AML-193 (cell line): ENCODE measurements at regions not wholly inside any gene's neighbourhood (a gene's known extent, or its start where the extent isn't known, plus 50 kb on each side); places are given as distances from the start of the nearest gene placed in this dataset.
"Not testable (repeated sequence)": the region's sequence is repeated elsewhere in the genome, so short reads cannot be mapped to it uniquely, and the experiment has no call there.

Experiments
- DNase-seq, 2 experiments: peaks; one replicate each; lab custom pipeline; 2025; lab: John Stamatoyannopoulos, UW

DNA sequence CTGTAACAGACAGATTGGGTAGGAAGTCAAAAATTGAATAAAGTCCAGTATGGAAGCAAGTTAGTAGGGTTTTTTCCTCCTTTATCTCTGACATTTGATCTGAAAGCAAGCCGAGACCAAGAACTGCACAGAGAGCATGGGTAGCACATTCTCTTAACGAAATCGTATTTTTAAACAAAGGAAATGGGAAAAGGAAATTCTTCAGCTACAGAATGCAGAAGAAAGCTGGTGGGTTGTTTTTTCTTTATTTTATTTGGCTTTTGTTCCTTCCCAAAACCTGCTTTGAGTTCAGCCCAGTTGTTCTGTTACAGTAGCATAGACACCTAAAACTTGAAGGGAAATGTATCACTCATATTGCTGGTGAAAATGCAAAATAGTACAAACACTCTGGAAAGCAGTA lies 397.0 kb downstream of the GBE1 start:
- DNase-seq: no peak

DNA sequence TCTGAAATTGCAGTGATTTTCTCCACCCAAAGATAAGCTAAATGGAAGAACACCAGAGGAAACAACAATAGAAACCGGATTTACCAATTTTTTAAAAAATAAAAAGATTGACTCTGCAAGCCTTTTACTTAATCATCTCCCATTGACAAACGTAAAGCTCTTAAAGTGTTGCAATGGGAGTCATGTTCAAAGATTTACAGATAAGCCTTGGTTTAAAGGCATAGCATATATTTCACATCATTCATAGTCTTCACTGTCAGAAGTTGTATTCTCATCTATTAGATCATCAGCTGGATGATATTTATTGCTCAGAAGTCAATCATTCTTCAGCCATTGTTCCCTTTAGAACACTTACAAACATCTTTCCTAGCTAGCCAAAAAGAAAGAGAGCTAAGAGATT lies 397.6 kb downstream of the GBE1 start:
- no peak for DNase-seq

DNA sequence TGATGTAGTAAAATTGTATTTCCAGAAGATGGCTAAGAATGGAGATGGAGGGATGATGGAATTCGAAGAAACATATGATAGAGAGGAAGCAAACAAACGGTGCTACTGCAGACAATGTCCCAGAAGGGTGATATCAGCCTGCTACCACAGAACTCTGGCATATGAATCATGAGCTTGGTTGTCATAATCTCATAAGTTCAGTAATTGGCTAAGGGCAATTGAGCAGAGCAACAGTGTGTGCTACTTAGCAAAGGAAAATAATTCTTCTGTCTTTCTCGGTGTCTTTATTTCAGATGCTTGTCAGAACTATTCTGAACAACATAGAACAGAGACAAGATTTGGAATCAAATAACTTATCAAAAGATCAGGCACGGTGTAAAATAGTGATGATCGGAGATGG lies 407.3 kb downstream of the GBE1 start:
- DNase-seq: no peak

DNA sequence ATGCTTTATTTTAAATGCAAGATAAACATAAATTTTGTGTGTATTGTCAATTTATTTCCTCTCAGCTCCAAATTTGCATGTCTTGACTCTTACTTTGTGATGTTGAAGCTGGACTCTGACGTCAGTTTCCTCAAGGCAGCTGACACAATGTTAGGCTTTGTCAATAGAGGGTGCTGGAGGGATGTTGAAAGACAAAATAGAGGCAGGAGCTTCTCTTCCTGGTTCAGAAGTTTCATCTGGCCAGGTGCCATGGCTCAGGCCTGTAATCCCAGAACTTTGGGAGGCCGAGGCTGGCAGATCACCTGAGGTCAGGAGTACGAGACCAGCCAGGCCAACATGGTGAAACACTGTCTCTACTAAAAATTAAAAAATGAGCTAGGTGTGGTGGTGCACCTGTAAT lies 408.6 kb downstream of the GBE1 start:
- DNase-seq: peak; percentile 8 to 14

DNA sequence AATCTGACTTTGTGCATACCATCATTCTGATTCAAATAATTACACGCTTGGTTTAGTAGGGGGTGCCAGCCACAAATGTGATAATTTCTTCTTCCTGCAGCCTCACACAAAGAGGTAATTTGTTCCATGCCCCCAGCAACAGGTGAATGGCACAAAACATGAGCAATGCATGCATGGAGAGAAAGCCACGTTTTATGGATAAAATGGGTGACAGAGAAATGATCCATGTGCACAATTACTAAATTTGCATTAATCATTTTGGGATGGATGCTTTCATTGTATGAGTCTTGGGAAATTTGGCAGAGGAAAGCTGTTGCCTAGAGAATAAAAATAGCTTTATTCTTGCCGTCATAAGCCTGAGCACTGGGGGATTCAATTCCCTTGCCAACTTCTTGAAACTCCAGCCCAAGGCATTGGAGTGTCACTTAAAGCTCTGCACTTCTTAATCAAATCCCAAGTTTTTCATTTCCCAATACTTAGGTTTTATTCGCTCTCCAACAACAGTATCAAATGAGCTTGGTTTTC lies 411.6 kb downstream of the GBE1 start:
- DNase-seq: no peak

DNA sequence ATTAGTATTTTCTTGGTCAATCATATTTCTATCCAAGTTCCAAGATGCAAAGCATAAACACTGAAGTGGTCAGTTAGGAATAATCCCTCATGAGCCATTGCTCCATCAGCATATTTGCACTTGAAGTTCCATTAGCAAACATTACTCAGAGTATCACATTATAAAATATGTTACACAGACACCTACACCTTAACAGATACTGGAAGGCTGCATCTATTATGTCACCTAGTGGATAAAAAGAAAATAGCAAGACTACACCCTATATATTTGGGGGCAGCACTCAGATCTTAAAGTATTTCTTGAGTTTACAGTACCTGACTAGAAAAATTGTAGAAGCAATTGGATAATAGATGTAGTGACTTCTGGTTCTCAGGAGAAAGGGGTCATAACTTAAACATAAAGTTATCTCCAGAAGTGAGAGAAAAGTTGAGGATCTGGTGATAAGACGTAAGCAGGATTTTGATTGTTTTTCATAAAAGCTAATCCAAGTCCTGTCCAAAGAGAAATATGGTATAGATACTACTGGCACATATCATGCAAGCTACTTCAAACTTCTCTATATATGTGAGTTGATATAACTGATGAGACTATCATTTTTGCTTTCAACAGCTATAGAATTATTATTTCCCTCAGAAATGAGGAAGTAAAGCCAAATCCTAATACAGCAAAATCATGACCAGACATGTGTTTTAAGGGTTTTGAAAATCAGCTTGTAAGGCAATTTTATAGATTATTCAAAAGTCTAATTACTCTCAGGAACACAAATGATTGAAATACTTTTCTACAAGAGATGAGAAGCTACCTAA lies 422.2 kb downstream of the GBE1 start:
- DNase-seq: peak; percentile 34 to 42

DNA sequence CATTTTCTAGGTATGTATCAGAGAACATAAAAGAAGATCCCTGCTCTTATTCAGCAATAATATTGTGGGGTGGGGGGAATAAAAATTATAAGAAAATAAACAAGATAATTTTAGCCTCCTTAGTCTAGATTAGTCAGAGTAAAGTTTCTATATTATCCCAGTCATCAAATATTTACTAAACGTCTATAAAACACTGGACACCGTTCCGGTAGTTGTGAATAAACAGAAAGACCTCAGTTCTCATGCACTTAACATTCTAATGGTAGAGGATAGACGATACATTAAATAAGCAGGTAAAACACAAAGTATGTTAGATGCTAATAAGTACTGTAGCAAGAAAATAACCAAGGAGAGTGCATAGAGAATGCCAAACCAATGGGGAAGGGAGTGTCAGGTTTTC lies 425.0 kb downstream of the GBE1 start:
- DNase-seq: no peak

DNA sequence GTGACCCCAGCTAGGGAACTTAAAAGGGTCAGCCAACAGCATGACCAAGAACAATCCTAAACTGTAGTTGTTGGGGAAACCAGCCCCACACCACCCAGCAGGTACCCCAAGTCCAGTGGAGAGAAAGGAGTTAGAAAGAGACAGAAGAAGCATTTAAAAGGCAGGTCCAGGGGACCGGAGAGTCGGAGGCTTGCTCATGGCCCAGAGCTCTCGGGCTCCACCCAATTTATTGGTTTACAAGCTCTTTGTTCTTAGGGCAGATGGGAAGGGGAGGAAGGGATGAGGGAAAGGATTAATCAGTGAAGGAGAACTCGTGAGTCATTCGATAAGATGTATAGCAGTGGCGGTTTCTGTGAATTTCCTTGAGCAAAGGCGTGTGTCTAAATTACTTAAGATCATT lies 431.6 kb downstream of the GBE1 start:
- DNase-seq: not testable (repeated sequence)

DNA sequence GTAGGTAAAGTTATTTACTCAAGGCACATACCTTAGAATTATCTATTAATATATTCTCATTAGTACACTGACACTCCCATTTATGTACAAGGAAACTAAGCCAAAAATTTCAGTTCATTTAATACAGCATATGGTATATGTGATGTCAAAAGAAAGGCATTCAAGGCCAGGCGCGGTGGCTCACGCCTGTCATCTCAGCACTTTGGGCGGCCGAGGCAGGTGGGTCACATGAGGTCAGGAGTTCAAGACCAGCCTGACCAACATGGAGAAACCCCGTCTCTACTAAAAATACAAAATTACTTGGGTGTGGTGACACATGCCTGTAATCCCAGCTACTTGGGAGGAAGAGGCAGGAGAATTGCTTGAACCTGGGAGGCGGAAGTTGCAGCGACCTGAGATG lies 435.2 kb downstream of the GBE1 start:
- DNase-seq: no peak

DNA sequence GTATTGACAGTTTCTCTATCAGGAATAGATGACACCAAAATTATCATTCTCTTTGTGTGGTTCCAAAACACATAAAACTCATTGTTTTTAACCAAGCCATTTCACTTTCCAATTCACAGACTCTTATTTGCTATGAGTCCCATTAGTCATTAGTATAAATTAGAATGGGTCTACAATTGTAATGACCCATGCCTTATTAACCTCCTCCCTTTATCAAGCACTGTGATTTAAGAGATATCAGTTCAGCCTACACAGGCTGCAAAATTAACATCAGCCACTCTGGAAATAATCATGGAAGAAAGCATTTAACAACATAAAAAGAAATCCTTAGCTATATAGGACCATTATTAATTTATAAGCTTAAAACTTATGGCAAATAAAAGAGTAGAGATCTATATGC lies 440.6 kb downstream of the GBE1 start:
- no peak for DNase-seq

DNA sequence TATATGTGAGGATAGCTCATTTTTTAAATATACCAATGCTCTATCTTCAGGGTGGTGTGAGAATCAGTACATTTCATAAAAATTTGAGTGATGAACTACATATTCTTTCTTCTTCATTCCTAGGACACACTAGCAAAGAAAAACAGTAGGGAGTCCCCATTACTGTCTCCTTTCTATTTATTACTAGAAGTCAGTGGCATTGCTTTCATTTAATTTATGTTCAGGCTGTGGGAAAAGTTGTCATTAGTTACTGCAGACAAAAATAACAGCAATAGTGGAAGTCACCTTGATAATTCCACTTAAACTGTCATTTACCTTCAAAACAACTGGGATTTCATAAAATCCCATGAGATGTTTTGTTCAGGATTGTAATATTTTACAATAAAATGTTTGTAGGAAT lies 446.4 kb downstream of the GBE1 start:
- no peak for DNase-seq

DNA sequence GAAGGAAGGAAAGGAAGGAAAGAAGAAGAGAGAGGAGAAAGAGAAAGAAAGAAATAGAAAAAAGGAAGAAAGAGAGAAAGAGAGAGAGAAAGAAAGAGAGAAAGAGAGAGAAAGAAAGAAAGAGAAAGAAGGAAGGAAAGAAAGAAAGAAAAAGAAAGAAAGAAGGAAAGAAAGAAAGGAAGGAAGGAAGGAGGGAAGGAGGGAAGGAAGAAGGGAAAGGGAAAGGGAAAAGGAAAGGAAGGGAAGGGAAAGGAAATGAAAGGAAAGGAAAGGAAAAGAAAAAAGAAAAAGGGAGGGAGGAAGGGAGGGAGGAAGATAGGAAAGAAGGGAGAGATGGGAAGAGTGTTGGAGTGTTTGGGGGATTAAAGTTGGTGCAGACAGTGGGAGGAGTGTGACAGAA lies 450.1 kb downstream of the GBE1 start:
- DNase-seq: no peak

DNA sequence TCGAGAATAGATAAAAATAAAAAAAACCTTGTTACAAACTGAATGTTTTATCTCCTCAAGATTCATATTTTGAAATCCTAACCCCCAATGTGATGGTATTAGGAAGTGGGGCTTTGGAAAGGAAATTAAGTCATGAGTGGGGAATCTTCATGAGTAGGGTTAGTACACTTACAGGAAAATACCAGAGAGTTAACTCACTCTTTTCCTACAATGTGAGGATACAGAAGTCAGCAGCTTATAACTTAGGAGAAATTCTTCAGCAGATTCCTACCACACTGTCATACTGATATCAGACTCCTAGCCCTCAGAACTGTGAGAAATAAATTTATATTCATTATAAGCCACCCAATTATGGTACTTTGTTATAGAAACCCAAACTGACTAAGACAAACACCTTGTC lies 453.1 kb downstream of the GBE1 start:
- no peak for DNase-seq

DNA sequence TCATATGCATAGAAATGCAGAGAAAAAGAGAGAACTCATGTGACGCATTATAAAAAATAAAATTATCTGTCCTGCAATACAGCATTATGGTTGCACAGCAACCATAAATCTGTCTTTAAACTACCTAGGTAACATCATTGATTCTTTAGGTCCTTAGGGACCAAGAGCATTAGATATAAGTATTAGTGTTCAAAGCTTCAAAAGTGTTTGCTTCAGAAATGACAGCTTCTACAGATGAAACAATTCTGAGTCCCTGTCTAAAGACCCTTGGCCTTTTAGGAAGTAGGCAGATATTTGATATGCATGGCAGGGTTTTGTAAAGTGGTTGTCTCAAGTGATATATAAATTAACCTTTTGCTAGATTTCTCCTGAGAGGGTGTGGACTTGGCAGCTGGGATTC lies 454.2 kb downstream of the GBE1 start:
- DNase-seq: no peak

DNA sequence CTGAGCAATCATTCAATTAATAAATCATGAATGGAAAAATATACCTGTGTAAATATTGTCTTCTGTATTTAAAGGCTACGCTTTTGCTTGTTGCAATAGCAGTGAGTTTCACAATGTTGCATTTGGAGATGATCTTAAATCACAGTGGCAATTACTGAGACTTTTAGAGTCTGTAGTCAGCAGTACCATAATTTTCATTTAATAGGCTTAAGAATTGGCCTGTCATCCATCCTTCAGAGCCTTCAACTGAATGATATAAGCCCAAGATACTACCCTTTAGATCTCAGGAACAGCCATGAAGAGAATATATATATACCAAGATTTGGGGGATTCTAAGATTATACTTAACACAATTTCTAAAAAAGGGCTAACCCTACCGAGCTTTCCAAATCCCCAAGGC lies 458.1 kb downstream of the GBE1 start:
- DNase-seq: no peak

DNA sequence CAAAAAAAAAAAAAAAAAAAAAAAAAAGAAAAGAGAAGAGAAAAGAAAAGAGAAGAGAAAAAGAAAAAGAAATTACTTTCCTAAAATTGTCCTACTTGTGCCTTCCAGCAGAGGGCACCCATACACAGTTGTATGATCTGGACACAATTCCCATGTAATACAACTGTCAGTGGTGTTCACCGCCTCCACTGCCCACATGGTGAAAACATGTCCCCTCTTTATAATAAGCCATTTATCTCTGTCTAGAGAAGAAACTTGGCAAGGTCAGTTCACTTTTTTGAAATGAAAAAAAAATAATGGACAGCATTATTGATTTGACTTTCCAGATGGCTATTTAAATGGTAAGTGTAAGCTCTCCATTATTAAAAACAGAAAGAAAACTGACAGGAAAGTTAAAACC lies 459.4 kb downstream of the GBE1 start:
- DNase-seq: peak; percentile 24 to 50

DNA sequence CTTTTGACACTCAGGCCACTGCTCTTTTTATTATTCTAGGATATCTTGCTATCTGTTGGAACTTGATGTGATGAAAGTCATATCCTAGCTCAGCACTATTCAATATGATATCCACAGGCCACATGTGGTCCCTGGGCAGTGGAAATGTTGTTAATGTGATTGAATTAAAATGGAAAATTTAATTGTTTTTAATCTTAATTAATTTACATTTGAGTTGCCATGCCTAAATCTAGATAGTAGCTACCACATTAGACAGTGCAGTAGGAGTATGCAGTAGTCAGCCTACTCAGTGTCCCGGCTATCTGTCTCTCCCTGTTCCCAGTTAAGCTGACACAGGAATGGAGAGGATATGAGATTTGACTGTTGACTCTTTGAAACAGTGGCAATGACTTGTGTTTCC lies 460.2 kb downstream of the GBE1 start:
- no peak for DNase-seq

DNA sequence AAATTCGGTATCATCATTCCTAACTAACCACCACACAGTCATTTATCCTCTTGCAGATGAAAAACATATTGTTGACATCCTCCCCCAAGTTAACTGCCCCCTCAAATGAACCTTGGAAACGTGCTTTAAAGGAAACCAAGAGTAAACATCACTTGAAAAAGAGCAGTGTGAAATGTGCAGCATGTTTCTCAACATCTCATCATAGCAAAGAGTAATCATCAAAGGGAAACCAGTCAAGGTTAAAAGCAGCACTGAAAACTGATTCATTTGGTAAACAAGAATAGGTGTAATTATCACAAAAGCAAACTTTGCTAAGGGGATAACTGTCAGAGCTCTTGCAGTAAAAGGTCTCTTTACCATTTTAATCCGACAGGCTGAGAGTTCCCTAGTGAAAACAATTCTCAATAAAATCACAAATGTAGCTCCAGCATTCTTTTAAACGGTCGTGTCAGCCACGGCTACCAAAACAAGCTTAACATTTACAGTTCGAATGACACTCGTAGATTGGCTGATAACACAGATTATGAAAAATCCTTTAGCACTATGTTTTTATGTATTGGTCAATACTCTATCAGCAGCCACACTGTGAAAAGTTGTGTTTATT lies 461.0 kb downstream of the GBE1 start:
- no peak for DNase-seq

DNA sequence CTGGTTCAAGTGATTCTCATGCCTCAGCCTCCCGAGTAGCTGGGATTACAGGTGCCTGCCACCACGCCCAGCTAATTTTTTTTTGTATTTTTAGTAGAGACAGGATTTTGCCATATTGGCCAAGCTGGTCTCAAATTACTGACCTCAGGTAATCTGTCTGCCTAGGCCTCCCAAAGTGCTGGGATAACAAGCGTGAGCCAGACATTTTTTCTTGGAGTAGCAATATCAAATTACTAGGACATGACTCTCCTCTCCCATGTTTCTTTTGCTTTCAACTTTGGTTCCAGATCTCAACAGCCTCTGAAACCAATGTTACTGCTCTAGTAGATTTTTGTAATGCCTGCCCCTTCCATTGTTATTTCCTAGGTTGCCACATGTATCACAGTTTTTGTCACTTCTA lies 462.0 kb downstream of the GBE1 start:
- no peak for DNase-seq

DNA sequence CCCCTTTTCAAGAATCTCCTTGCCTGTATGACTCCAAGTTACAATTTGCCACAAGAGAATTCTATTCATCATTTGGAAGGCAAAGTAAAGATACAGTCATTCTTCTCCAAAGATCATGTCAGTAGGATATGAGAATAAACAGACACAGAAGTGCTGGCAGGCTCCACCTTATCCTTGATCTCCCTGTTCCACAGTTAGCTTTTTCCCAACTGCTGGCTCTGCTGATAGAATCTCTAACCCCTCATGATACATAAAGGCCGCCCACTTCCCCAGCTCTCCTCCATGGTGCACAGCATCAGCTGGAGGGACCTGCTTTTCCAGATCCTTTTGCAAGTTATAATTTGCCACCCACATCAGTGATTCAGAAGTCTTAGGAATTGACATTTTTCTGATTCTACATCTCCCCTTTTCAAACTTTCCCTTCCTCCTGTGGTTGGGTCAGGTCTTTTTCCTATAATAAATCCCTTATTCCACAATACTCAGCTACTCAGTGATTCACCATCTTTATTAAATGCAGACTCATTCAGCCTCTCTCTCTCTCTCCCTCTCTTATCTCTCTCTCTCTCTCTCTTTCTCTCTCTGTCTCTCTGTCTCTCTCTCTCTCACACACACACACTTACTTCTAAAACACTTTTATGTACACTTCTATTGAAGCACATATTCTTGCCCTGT lies 465.4 kb downstream of the GBE1 start:
- no peak for DNase-seq

DNA sequence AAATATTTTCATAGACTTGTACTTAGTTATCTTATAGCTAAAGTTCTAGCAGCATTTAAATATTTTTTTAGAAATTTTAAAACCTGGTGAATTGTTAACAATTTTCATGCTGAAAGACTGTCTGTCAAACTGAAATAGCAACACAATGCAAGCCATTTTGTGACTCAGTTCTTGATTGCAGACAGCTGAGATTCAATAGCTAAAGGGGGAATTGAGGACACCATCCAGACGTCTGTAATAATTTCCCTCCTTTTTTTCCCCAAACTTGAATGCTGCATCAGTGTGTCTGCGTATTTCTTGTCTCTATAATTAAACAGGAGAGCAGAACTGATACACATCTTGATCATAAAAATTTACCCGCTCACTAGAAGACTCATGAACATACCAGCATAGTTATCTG lies 468.3 kb downstream of the GBE1 start:
- DNase-seq: no peak

DNA sequence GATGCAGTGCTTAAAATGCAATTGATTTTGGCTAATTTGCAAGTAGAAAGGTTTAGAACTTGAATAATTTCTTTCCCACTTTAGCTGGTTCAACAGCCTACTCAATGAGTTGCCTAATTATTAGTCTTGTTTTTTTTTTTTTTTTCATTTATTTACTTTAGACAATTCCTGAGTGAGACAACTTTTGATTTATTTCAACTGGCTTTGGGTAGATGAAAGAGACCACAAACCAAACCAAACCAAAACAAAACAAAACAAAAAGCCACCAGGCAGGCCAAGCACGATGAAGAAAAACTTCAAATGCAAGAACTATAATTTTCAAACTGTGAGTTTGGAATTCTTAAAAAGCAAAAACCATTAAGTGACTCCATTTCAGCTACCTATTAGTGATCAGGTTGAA lies 469.9 kb downstream of the GBE1 start:
- no peak for DNase-seq

DNA sequence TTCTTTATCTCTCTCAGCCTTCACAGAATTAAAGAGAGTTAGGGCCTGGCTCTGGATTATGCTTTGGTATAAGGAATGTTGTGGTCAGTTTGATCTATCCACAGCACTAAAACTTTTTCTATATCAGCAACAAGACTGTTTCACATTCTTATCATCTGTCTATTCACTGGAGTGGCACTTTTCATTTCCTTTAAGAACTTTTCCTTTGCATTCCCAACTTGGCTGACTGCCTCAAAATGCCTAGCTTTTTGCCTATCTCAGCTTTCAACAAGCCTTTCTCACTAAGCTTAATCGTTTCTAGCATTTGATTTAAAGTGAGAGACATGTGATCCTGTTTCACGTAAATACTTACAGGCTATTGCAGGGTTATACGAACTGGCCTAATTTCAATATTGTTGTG lies 471.8 kb downstream of the GBE1 start:
- no peak for DNase-seq
